ENCODE measurements at regions not wholly inside any gene's neighbourhood (a gene's known extent, or its start where the extent isn't known, plus 50 kb on each side); places are given as distances from the start of the nearest gene placed in this dataset.

DNA sequence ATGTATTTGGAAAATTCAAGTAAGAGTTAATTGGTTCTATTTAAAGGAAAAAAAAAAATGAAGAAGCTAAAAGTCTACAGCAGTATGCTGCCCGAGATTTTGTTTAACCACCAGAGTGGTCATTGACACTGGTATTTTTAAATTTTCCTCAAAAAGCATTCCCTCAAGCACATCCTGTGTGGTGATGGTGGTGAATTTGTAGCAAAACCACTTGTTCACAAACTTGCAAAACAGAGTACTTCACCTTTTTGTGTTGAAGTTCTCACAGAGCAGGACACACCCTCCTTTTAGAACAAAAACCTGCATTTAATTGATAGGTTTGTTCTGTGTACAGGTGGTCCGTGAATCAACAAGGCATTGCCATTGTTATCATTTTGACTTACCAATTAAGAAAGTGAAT is 374.2 kb downstream of the EFNA5 start:
- Mint-ChIP-seq H3K9me3 (no peaks in the 10 kb centered on the region), H3K4me1 (peaks cover 11% of the 10 kb centered on the region), H3K4me3 (no peak overlapping the region), H3K27me3 (peaks cover 11% of the 10 kb centered on the region), H3K36me3 (ENCODE audit: low read depth) (no peaks in the 10 kb centered on the region), H3K27ac (no peak overlapping the region)
- intact Hi-C loops (cut with micrococcal nuclease) = no loop called here
- DNase-seq (no peak), ATAC-seq (ENCODE audit: low read depth) (no peak)
- TF ChIP-seq, protein P1, sequence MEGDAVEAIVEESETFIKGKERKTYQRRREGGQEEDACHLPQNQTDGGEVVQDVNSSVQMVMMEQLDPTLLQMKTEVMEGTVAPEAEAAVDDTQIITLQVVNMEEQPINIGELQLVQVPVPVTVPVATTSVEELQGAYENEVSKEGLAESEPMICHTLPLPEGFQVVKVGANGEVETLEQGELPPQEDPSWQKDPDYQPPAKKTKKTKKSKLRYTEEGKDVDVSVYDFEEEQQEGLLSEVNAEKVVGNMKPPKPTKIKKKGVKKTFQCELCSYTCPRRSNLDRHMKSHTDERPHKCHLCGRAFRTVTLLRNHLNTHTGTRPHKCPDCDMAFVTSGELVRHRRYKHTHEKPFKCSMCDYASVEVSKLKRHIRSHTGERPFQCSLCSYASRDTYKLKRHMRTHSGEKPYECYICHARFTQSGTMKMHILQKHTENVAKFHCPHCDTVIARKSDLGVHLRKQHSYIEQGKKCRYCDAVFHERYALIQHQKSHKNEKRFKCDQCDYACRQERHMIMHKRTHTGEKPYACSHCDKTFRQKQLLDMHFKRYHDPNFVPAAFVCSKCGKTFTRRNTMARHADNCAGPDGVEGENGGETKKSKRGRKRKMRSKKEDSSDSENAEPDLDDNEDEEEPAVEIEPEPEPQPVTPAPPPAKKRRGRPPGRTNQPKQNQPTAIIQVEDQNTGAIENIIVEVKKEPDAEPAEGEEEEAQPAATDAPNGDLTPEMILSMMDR (IDR thresholded peaks at IDR 0.05) = no peak
- POLR2A ChIA-PET = no interaction called here
- CTCF ChIA-PET = no interaction called here

DNA sequence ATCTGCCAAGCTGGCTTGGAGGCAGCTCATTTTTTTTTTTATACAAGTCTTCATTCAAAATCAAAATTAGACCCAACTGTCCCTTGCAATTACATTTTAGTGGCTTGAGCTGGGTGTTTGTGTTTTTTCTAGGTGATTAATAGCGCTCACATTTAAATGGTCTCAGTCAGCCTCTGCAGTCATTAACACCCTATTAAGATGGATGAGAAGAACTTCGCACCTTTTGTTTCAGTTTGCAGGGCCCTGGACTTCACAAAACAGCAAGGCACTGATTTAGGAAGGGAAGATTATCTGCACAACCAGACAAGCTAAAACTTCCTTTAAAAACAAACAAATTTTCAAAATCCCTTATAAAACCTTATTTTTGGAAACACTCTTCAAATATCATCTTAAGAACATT is 374.8 kb downstream of the EFNA5 start:
- Mint-ChIP-seq H3K4me3 (no peak overlapping the region), H3K27ac (no peak overlapping the region), H3K4me1 (peaks cover 11% of the 10 kb centered on the region), H3K36me3 (ENCODE audit: low read depth) (no peaks in the 10 kb centered on the region), H3K9me3 (no peaks in the 10 kb centered on the region), H3K27me3 (peaks cover 11% of the 10 kb centered on the region)
- no peak for ATAC-seq (ENCODE audit: low read depth)
- CTCF ChIA-PET = no interaction called here
- intact Hi-C loops (cut with micrococcal nuclease) = no loop called here
- no peak for DNase-seq
- TF ChIP-seq, protein P1 (IDR thresholded peaks at IDR 0.05) = no peak
- POLR2A ChIA-PET = no interaction called here

DNA sequence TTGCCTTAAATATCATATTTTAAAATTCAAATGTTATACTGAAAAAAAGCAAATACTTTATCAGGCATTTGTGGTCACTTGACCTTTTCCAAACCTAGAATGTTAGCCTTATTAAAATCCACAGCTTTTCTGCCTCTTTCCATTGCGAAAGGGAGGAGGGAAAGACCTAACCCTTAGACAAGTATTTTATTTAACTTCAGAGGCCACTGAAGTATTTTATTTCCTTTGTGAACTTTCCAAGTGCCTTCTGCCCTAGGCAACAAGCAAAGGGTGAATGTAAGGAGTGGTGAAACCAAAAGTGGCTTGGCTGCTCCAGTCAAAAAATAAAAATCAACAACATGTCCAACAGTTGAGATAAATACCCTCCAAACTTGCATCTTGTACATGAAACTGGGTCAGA is 376.1 kb downstream of the EFNA5 start:
- no peak overlapping the region for H3K4me3 Mint-ChIP-seq
- intact Hi-C loops (cut with micrococcal nuclease) = no loop called here
- no peaks in the 10 kb centered on the region for H3K9me3 Mint-ChIP-seq
- DNase-seq (no peak), ATAC-seq (ENCODE audit: low read depth) (no peak)
- POLR2A ChIA-PET = no interaction called here
- H3K27ac Mint-ChIP-seq = no peak overlapping the region
- H3K27me3 Mint-ChIP-seq = peaks cover 11% of the 10 kb centered on the region
- CTCF ChIA-PET = no interaction called here
- H3K36me3 Mint-ChIP-seq (ENCODE audit: low read depth) = no peaks in the 10 kb centered on the region
- peaks cover 11% of the 10 kb centered on the region for H3K4me1 Mint-ChIP-seq
- TF ChIP-seq, protein P1 (IDR thresholded peaks at IDR 0.05) = no peak

DNA sequence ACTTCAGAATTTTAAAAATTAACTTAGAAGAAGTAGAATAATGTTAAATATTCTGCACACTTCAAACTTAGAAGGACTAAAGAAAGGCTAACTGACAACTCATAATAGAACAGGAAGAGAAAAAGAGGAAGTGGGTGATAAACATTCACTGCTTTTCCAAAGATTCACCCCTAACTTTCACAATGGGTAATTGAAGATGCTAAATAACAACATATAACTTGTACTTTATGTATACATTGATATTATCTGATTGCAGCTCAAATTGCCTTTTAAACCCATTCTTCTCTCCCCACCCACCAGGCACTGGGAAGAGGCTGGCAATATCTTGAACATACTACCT is 376.6 kb downstream of the EFNA5 start:
- no peak overlapping the region for H3K27ac Mint-ChIP-seq
- no peak for ATAC-seq (ENCODE audit: low read depth)
- H3K9me3 Mint-ChIP-seq = no peaks in the 10 kb centered on the region
- peaks cover 11% of the 10 kb centered on the region for H3K27me3 Mint-ChIP-seq
- intact Hi-C loops (cut with micrococcal nuclease) = no loop called here
- DNase-seq = no peak
- H3K4me3 Mint-ChIP-seq = no peak overlapping the region
- H3K4me1 Mint-ChIP-seq = peaks cover 14% of the 10 kb centered on the region
- ChIA-PET POLR2A (no interaction called here), CTCF (no interaction called here)
- H3K36me3 Mint-ChIP-seq (ENCODE audit: low read depth) = no peaks in the 10 kb centered on the region
- TF ChIP-seq, protein P1 (IDR thresholded peaks at IDR 0.05) = no peak

DNA sequence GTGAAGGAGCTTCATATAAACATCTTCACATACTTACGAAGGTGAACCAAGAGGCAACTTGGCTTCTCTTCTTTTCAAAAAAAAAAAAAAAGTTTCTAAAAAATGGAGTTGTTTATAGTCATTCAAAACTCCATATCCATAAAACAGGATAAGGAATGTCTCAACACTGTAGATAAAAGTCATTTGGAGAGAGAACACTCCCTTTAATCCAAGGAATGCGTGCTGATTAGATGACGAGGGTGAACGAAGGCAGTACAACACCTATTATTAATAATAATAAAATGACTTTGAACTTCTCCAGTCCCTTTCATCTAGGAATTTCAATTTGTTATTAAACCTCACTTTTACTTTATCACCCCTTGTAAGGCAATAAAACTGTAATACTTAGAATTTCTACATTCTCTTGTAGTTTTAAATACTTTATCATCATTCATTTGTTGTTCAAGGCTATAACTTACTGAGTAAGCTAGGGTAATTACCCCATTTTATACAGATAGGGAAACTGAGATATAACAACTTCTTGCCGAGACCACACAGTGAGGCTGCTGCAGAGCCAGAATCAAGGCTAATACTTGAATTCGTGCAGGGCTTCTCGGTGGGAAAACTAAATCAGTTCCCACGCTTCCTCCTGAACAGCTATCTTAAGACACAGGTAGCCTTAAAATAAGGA is 377.1 kb downstream of the EFNA5 start:
- H3K27me3 Mint-ChIP-seq = peaks cover 11% of the 10 kb centered on the region
- TF ChIP-seq, protein P1 (IDR thresholded peaks at IDR 0.05) = no peak
- no peak for ATAC-seq (ENCODE audit: low read depth)
- H3K9me3 Mint-ChIP-seq = no peaks in the 10 kb centered on the region
- peaks cover 19% of the 10 kb centered on the region for H3K4me1 Mint-ChIP-seq
- H3K27ac Mint-ChIP-seq = no peak overlapping the region
- no peak overlapping the region for H3K4me3 Mint-ChIP-seq
- DNase-seq = no peak
- intact Hi-C loops (cut with micrococcal nuclease) = no loop called here
- ChIA-PET CTCF (no interaction called here), POLR2A (interaction anchor here (0.6 kb wide), 1 partner anchor 376 kb away, joined by 3 read pairs; no protein-coding TSS in a partner anchor)
- no peaks in the 10 kb centered on the region for H3K36me3 Mint-ChIP-seq (ENCODE audit: low read depth)

All from activated B cell treated with CpG ODN at 0.5 μM for 24 hours (primary cell).